ENCODE measurements at regions not wholly inside any gene's neighbourhood (a gene's known extent, or its start where the extent isn't known, plus 50 kb on each side); places are given as distances from the start of the nearest gene placed in this dataset.
A peak's percentile ranks its signal among the peaks of the same experiment; 100 is the strongest.

- Histone ChIP-seq H3K4me3 (replicated peaks in 1 of 4; ENCODE audit: control extremely low read depth in 1 of 4, insufficient read depth in 1 of 4, low read depth in 3 of 4, low read length in 4 of 4) (no peak overlapping the region), H3K4me2 (ENCODE audit: extremely low read depth, insufficient read depth, low read length) (no peak overlapping the region), H4K20me1 (ENCODE audit: control insufficient read depth, extremely low read depth, insufficient read depth, low read length) (no peaks in the 10 kb centered on the region), H3K9me3 (ENCODE audit: control insufficient read depth, insufficient read depth, low read depth, low read length) (no peaks in the 10 kb centered on the region), H3K9ac (ENCODE audit: insufficient read depth, low read length) (no peak overlapping the region), H3K27ac (ENCODE audit: insufficient read depth, low read length) (no peak overlapping the region), H3K36me3 (ENCODE audit: control insufficient read depth, insufficient read depth, low read length) (no peaks in the 10 kb centered on the region), H3K27me3 (ENCODE audit: control insufficient read depth, insufficient read depth, low read length) (no peaks in the 10 kb centered on the region), H3K79me2 (ENCODE audit: control insufficient read depth, insufficient read depth, low read length) (no peaks in the 10 kb centered on the region), H2AFZ (ENCODE audit: low read length) (no peak overlapping the region), H3K4me1 (ENCODE audit: control insufficient read depth, extremely low read depth, insufficient read depth, low read length) (no peaks in the 10 kb centered on the region)
- DNase-seq (ENCODE audit: low read depth in 2 of 2): no peak
- TF ChIP-seq EZH2 (IDR thresholded peaks at IDR 0.05; ENCODE audit: low read length, missing control alignments) (no peak), CTCF (conservative IDR thresholded peaks at IDR 0.05 in 1 of 2, IDR thresholded peaks at IDR 0.05 in 1 of 2; ENCODE audit: low read depth in 1 of 2, low read length in 2 of 2) (no peak)
These were observed 562.1 kb upstream of the ATXN8OS start for GRCh38 chr13:69545551-69545950.

GRCh38 chr13:69524459-69525150, 583.0 kb upstream of the ATXN8OS start:
- no peak overlapping the region for H3K9ac ChIP-seq (ENCODE audit: insufficient read depth, low read length)
- DNase-seq (ENCODE audit: low read depth in 2 of 2): peak in 1 of 2 donors; percentile 9
- H3K27ac ChIP-seq (ENCODE audit: insufficient read depth, low read length): no peak overlapping the region
- no peak overlapping the region for H3K4me2 ChIP-seq (ENCODE audit: extremely low read depth, insufficient read depth, low read length)
- H3K4me3 ChIP-seq (replicated peaks in 1 of 4; ENCODE audit: control extremely low read depth in 1 of 4, insufficient read depth in 1 of 4, low read depth in 3 of 4, low read length in 4 of 4): no peak overlapping the region
- H3K27me3 ChIP-seq (ENCODE audit: control insufficient read depth, insufficient read depth, low read length): no peaks in the 10 kb centered on the region
- H4K20me1 ChIP-seq (ENCODE audit: control insufficient read depth, extremely low read depth, insufficient read depth, low read length): no peaks in the 10 kb centered on the region
- H2AFZ ChIP-seq (ENCODE audit: low read length): no peak overlapping the region
- no peaks in the 10 kb centered on the region for H3K9me3 ChIP-seq (ENCODE audit: control insufficient read depth, insufficient read depth, low read depth, low read length)
- TF ChIP-seq CTCF (conservative IDR thresholded peaks at IDR 0.05 in 1 of 2, IDR thresholded peaks at IDR 0.05 in 1 of 2; ENCODE audit: low read depth in 1 of 2, low read length in 2 of 2) (peak in 1 of 2 donors; percentile 21), EZH2 (IDR thresholded peaks at IDR 0.05; ENCODE audit: low read length, missing control alignments) (no peak)
- no peaks in the 10 kb centered on the region for H3K4me1 ChIP-seq (ENCODE audit: control insufficient read depth, extremely low read depth, insufficient read depth, low read length)
- no peaks in the 10 kb centered on the region for H3K36me3 ChIP-seq (ENCODE audit: control insufficient read depth, insufficient read depth, low read length)
- no peaks in the 10 kb centered on the region for H3K79me2 ChIP-seq (ENCODE audit: control insufficient read depth, insufficient read depth, low read length)

DNA sequence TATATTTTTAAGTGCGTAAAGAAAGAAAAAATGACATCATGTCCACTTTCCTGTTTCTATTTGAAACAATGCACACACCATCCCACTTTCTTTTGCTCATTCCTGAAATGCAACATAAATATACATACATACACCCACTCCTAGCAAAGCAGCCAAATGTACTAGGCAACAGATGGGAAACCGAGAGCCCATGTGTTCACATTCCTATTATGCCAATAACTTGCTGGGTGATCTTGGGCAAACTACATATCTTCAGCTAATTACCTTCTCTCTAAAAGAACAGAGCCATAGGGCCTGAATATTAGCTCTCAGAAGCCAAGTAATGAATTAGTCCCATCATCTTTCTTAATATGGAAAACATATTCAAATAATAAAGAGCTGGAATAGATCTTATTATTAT, 610.6 kb upstream of the ATXN8OS start:
- Histone ChIP-seq H3K79me2 (ENCODE audit: control insufficient read depth, insufficient read depth, low read length) (no peaks in the 10 kb centered on the region), H2AFZ (ENCODE audit: low read length) (no peak overlapping the region), H3K9ac (ENCODE audit: insufficient read depth, low read length) (no peak overlapping the region), H4K20me1 (ENCODE audit: control insufficient read depth, extremely low read depth, insufficient read depth, low read length) (no peaks in the 10 kb centered on the region), H3K4me3 (replicated peaks in 1 of 4; ENCODE audit: control extremely low read depth in 1 of 4, insufficient read depth in 1 of 4, low read depth in 3 of 4, low read length in 4 of 4) (no peak overlapping the region), H3K36me3 (ENCODE audit: control insufficient read depth, insufficient read depth, low read length) (no peaks in the 10 kb centered on the region), H3K4me1 (ENCODE audit: control insufficient read depth, extremely low read depth, insufficient read depth, low read length) (no peaks in the 10 kb centered on the region), H3K27me3 (ENCODE audit: control insufficient read depth, insufficient read depth, low read length) (no peaks in the 10 kb centered on the region), H3K4me2 (ENCODE audit: extremely low read depth, insufficient read depth, low read length) (no peak overlapping the region), H3K9me3 (ENCODE audit: control insufficient read depth, insufficient read depth, low read depth, low read length) (no peaks in the 10 kb centered on the region), H3K27ac (ENCODE audit: insufficient read depth, low read length) (no peak overlapping the region)
- TF ChIP-seq EZH2 (IDR thresholded peaks at IDR 0.05; ENCODE audit: low read length, missing control alignments) (no peak), CTCF (conservative IDR thresholded peaks at IDR 0.05 in 1 of 2, IDR thresholded peaks at IDR 0.05 in 1 of 2; ENCODE audit: low read depth in 1 of 2, low read length in 2 of 2) (no peak)
- DNase-seq (ENCODE audit: low read depth in 2 of 2): no peak

All from fibroblast of lung (primary cell).